ENCODE measurements at regions not wholly inside any gene's neighbourhood (a gene's known extent, or its start where the extent isn't known, plus 50 kb on each side); places are given as distances from the start of the nearest gene placed in this dataset.

GRCh38 chr18:8895341-8895740, 190.0 kb downstream of the MTCL1 start:
- TF ChIP-seq SIN3A (IDR thresholded peaks at IDR 0.05; ENCODE audit: borderline replicate concordance, insufficient read depth, low read depth, low read length) (no peak), POLR2AphosphoS5 (IDR thresholded peaks at IDR 0.05; ENCODE audit: low read depth, low read length) (no peak)

Data from Panc1 (cell line).